ENCODE measurements at regions not wholly inside any gene's neighbourhood (a gene's known extent, or its start where the extent isn't known, plus 50 kb on each side); places are given as distances from the start of the nearest gene placed in this dataset.

- no peak for TF ChIP-seq CTCF (IDR thresholded peaks at IDR 0.05)
- no peak for DNase-seq
- Histone ChIP-seq H3K36me3 (ENCODE audit: insufficient read depth, low read length) (no peaks in the 10 kb centered on the region), H3K27me3 (ENCODE audit: control insufficient read depth in 1 of 2, insufficient read depth in 2 of 2, low read length in 2 of 2) (no peaks in the 10 kb centered on the region), H3K9me3 (ENCODE audit: control insufficient read depth in 1 of 2, insufficient read depth in 1 of 2, low read length in 2 of 2) (peaks cover 0 to 9% of the 10 kb centered on the region in 2 experiments), H3K4me1 (ENCODE audit: insufficient read depth, low read length) (no peaks in the 10 kb centered on the region), H3K27ac (ENCODE audit: low read depth in 1 of 2, low read length in 2 of 2) (no peak overlapping the region), H3K4me3 (ENCODE audit: low read length) (no peak overlapping the region)
- Mint-ChIP-seq H3K36me3 (ENCODE audit: low read depth) (no peaks in the 10 kb centered on the region), H3K27me3 (no peaks in the 10 kb centered on the region), H3K4me1 (ENCODE audit: low read depth) (no peaks in the 10 kb centered on the region), H3K27ac (no peak overlapping the region), H3K9me3 (peaks cover 5% of the 10 kb centered on the region), H3K4me3 (no peak overlapping the region)
- intact Hi-C loops (cut with DNase I, micrococcal nuclease), result no loop called here
- ChIA-PET CTCF (no interaction called here), POLR2A (no interaction called here)
- no peak for ATAC-seq (ENCODE audit: poor library complexity)
Measured at GRCh38 chr4:133379681-133380438, 230.8 kb downstream of the PCDH10 start.

- Histone ChIP-seq H3K4me1 (ENCODE audit: insufficient read depth, low read length) (no peaks in the 10 kb centered on the region), H3K27ac (ENCODE audit: low read depth in 1 of 2, low read length in 2 of 2) (no peak overlapping the region), H3K9me3 (ENCODE audit: control insufficient read depth in 1 of 2, insufficient read depth in 1 of 2, low read length in 2 of 2) (peaks cover 5 to 8% of the 10 kb centered on the region in 2 experiments), H3K4me3 (ENCODE audit: low read length) (no peak overlapping the region), H3K27me3 (ENCODE audit: control insufficient read depth in 1 of 2, insufficient read depth in 2 of 2, low read length in 2 of 2) (no peaks in the 10 kb centered on the region), H3K36me3 (ENCODE audit: insufficient read depth, low read length) (no peaks in the 10 kb centered on the region)
- Mint-ChIP-seq H3K9me3 (peaks cover 7% of the 10 kb centered on the region), H3K4me1 (ENCODE audit: low read depth) (no peaks in the 10 kb centered on the region), H3K27ac (no peak overlapping the region), H3K36me3 (ENCODE audit: low read depth) (no peaks in the 10 kb centered on the region), H3K27me3 (no peaks in the 10 kb centered on the region), H3K4me3 (no peak overlapping the region)
- intact Hi-C loops (cut with DNase I, micrococcal nuclease), result no loop called here
- ChIA-PET CTCF (no interaction called here), POLR2A (no interaction called here)
- no peak for ATAC-seq (ENCODE audit: poor library complexity)
- no peak for DNase-seq
- TF ChIP-seq CTCF (IDR thresholded peaks at IDR 0.05), result no peak
Measured at GRCh38 chr4:133377286-133377685, 228.2 kb downstream of the PCDH10 start.

- H3K27ac ChIP-seq (ENCODE audit: low read depth in 1 of 2, low read length in 2 of 2), result no peak overlapping the region
- no peak for TF ChIP-seq CTCF (IDR thresholded peaks at IDR 0.05)
- no peaks in the 10 kb centered on the region for H3K36me3 Mint-ChIP-seq (ENCODE audit: low read depth)
- H3K4me3 Mint-ChIP-seq, result no peak overlapping the region
- CTCF ChIA-PET, result no interaction called here
- peaks cover 7% of the 10 kb centered on the region for H3K9me3 Mint-ChIP-seq
- intact Hi-C loops (cut with DNase I, micrococcal nuclease), result no loop called here
- no peaks in the 10 kb centered on the region for H3K4me1 Mint-ChIP-seq (ENCODE audit: low read depth)
- H3K36me3 ChIP-seq (ENCODE audit: insufficient read depth, low read length), result no peaks in the 10 kb centered on the region
- no peaks in the 10 kb centered on the region for H3K27me3 Mint-ChIP-seq
- no peak overlapping the region for H3K27ac Mint-ChIP-seq
- no peaks in the 10 kb centered on the region for H3K27me3 ChIP-seq (ENCODE audit: control insufficient read depth in 1 of 2, insufficient read depth in 2 of 2, low read length in 2 of 2)
- no peak overlapping the region for H3K4me3 ChIP-seq (ENCODE audit: low read length)
- no peak for DNase-seq
- H3K4me1 ChIP-seq (ENCODE audit: insufficient read depth, low read length), result no peaks in the 10 kb centered on the region
- ATAC-seq (ENCODE audit: poor library complexity), result no peak
- H3K9me3 ChIP-seq (ENCODE audit: control insufficient read depth in 1 of 2, insufficient read depth in 1 of 2, low read length in 2 of 2), result peaks cover 0 to 5% of the 10 kb centered on the region in 2 experiments
- POLR2A ChIA-PET, result no interaction called here
Measured at GRCh38 chr4:133372699-133373098, 223.6 kb downstream of the PCDH10 start.
